Osteocyte (in vitro differentiated cells): ENCODE measurements at regions not wholly inside any gene's neighbourhood (a gene's known extent, or its start where the extent isn't known, plus 50 kb on each side); places are given as distances from the start of the nearest gene placed in this dataset.

ENCODE experiments used
- DNase-seq: peaks from one replicate; pipeline ENCODE4 v3.0.0; 2021; ENCODE audit warnings: mixed read lengths; ENCODE audit not compliant: unreplicated experiment; ENCODE audit errors: extremely low spot score
- H3K27ac Mint-ChIP-seq: one replicate; pipeline ENCODE4 v1.8.0; 2021; ENCODE audit warnings: mild to moderate bottlenecking, mixed read lengths; ENCODE audit not compliant: unreplicated experiment
- H3K27me3 Mint-ChIP-seq: one replicate; pipeline ENCODE4 v1.8.0; 2021; ENCODE audit warnings: mixed read lengths; ENCODE audit not compliant: unreplicated experiment
- H3K36me3 Mint-ChIP-seq: one replicate; pipeline ENCODE4 v1.8.0; 2021; ENCODE audit warnings: mixed read lengths; ENCODE audit not compliant: unreplicated experiment
- H3K4me1 Mint-ChIP-seq: one replicate; pipeline ENCODE4 v1.8.0; 2021; ENCODE audit warnings: mixed read lengths; ENCODE audit not compliant: unreplicated experiment
- H3K4me3 Mint-ChIP-seq: one replicate; pipeline ENCODE4 v1.8.0; 2021; ENCODE audit warnings: mild to moderate bottlenecking, moderate library complexity, mixed read lengths; ENCODE audit not compliant: unreplicated experiment
- H3K9me3 Mint-ChIP-seq: one replicate; pipeline ENCODE4 v1.8.0; 2021; ENCODE audit warnings: mixed read lengths; ENCODE audit not compliant: unreplicated experiment
- TF ChIP-seq, protein P1 (sequence below): fragments of 200-600 bp; sonication (generic); IDR thresholded peaks from 2 replicates; pipeline ENCODE4 v1.5.0; 2021; ENCODE audit warnings: antibody characterized with exemption, mild to moderate bottlenecking, moderate library complexity

DNA sequence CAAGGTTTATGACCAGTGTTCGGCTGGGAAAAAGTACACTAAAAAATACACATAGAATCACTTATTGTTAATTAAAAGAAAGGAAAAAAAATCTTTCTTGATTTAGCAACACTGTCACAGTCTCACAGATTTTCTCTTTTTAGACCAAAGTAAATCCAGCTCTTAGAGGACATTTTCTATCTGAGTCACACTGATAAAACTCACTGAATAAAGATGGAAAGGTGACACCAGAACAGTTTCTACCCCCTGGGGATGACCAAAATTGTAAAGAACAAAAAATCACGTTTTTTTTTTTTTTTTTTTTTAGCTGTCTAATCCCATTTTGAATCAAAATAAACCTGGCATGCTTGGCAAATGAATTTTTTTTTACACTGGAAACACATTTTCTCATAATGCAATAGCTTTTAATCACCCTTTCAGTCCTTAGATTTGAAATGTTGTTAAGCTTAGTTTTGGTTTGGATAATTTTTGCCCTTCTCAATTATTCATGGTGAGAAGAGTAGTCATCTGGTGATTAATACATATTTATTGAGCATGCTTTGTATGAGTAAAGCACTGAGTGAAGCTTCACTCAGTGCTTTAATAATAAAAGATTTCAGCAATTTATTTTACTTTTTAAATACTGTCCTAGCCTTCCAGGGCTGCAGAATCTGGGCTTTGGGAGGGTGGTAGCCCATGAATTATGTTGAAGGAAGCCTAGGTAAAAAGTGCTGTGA lies 886.3 kb downstream of the SLC4A3 start:
- Mint-ChIP-seq H3K27ac (peak overlapping the region; percentile 23), H3K9me3 (no peaks in the 10 kb centered on the region), H3K36me3 (no peaks in the 10 kb centered on the region), H3K4me3 (no peak overlapping the region), H3K27me3 (no peaks in the 10 kb centered on the region), H3K4me1 (peaks cover 62% of the 10 kb centered on the region)
- DNase-seq = no peak
- TF ChIP-seq, protein P1, sequence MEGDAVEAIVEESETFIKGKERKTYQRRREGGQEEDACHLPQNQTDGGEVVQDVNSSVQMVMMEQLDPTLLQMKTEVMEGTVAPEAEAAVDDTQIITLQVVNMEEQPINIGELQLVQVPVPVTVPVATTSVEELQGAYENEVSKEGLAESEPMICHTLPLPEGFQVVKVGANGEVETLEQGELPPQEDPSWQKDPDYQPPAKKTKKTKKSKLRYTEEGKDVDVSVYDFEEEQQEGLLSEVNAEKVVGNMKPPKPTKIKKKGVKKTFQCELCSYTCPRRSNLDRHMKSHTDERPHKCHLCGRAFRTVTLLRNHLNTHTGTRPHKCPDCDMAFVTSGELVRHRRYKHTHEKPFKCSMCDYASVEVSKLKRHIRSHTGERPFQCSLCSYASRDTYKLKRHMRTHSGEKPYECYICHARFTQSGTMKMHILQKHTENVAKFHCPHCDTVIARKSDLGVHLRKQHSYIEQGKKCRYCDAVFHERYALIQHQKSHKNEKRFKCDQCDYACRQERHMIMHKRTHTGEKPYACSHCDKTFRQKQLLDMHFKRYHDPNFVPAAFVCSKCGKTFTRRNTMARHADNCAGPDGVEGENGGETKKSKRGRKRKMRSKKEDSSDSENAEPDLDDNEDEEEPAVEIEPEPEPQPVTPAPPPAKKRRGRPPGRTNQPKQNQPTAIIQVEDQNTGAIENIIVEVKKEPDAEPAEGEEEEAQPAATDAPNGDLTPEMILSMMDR = no peak

DNA sequence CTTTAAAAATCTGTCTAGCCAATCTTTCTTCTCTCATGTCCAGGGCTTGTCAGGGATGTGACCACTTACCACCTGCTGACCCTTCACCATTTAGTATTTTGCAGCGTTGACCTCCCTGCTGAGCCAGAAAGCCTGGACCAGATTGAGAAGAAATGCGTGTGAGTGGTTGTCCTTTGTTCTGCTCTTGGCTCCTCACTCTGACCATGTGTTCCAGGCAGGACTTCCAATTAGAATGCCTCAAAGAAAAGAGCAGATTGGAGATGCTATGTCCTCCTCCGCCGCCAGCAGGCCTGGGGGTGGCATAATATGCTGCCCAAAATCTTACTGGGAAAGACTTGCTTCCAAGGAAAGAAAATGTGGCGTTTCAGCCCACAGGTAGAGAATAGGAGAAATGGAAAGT lies 894.1 kb downstream of the SLC4A3 start:
- H3K4me1 Mint-ChIP-seq = peaks cover 2% of the 10 kb centered on the region
- H3K36me3 Mint-ChIP-seq = no peaks in the 10 kb centered on the region
- no peaks in the 10 kb centered on the region for H3K27me3 Mint-ChIP-seq

DNA sequence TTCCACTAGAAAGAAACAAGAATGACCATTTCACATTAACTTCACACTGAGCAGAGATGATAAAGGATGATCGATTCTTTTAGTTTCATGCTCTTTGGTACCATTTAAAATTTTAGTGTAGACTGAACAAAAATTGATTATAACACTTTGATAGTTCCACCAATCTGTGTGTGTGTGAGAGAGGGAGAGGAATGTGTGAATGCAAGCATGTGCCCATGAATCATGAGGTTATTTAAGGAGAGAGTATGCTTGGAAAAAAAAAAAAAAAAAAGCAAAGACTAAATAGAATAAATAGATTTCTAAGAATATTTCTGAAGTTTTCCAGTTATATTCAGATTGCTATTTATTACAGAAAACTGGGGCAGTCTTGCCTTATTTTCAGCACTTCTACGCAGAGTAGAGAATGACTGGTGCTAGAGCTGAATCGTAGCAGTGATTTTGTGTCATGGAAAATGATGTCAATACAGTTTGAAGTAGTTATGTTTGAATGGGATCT lies 900.8 kb downstream of the SLC4A3 start:
- Mint-ChIP-seq H3K4me1 (peaks cover 20% of the 10 kb centered on the region), H3K4me3 (no peak overlapping the region), H3K36me3 (peaks cover 3% of the 10 kb centered on the region), H3K9me3 (peaks cover 15% of the 10 kb centered on the region), H3K27me3 (no peaks in the 10 kb centered on the region), H3K27ac (peak overlapping the region; percentile 29)
- TF ChIP-seq, protein P1 = no peak
- no peak for DNase-seq

More for the DNA sequence above, 894.1 kb downstream of the SLC4A3 start:
- no peaks in the 10 kb centered on the region for H3K9me3 Mint-ChIP-seq
- TF ChIP-seq, protein P1 = no peak
- no peak overlapping the region for H3K27ac Mint-ChIP-seq
- no peak overlapping the region for H3K4me3 Mint-ChIP-seq
- DNase-seq = no peak

DNA sequence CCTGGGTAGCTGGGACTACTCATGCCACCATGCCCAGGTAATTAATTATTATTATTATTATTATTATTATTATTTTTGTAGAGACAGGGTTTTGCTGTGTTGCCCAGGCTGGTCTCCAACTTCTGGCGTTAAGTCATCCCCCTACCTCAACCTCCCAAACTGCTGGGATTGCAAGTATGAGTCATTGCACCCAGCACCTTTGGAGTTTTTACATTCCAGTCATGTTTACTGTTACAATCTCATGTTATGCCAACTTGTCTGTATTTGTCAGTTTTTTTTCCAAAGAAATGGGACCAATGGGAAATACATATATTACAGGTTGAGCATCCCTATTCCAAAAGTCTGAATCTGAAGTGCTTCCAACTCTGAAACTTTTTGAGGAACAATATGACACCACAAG lies 903.8 kb downstream of the SLC4A3 start:
- H3K36me3 Mint-ChIP-seq = peaks cover 3% of the 10 kb centered on the region

DNA sequence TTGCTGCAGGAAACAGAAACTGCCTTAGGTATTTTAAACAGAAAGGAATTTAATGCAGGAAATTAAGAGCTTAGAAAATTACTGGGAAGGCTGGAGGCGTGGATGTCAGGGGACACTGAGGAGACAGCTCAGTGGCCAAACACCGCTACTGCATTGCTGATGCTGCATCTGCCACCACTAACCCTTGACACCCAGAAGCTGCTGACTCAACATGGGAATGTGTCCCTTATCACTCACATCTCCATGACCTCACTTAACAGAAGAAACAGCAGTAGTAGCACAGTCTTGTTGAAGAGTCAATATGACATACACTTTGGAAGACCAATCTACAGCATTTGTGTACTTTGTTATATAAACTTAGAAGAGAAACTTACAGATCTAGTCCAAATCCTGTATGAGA lies 906.1 kb downstream of the SLC4A3 start:
- H3K27ac Mint-ChIP-seq = no peak overlapping the region
- H3K27me3 Mint-ChIP-seq = no peaks in the 10 kb centered on the region
- DNase-seq = no peak
- H3K9me3 Mint-ChIP-seq = peaks cover 27% of the 10 kb centered on the region
- peaks cover 3% of the 10 kb centered on the region for H3K36me3 Mint-ChIP-seq
- no peak overlapping the region for H3K4me3 Mint-ChIP-seq
- TF ChIP-seq, protein P1 = peak; percentile 49
- H3K4me1 Mint-ChIP-seq = peaks cover 11% of the 10 kb centered on the region

More for the DNA sequence above, 903.8 kb downstream of the SLC4A3 start:
- no peak for DNase-seq
- no peak overlapping the region for H3K27ac Mint-ChIP-seq
- no peaks in the 10 kb centered on the region for H3K27me3 Mint-ChIP-seq
- no peak overlapping the region for H3K4me3 Mint-ChIP-seq
- H3K4me1 Mint-ChIP-seq = peaks cover 27% of the 10 kb centered on the region
- TF ChIP-seq, protein P1 = no peak
- peaks cover 23% of the 10 kb centered on the region for H3K9me3 Mint-ChIP-seq
